Amniotic stem cell (primary cell): ENCODE measurements at regions not wholly inside any gene's neighbourhood (a gene's known extent, or its start where the extent isn't known, plus 50 kb on each side); places are given as distances from the start of the nearest gene placed in this dataset.
"Not testable (repeated sequence)": the region's sequence is repeated elsewhere in the genome, so short reads cannot be mapped to it uniquely, and the experiment has no call there.

ENCODE experiments used
- DNase-seq: peaks from one replicate; lab custom pipeline; 2025; lab: John Stamatoyannopoulos, UW

- no peak for DNase-seq
These were observed 77.3 kb downstream of the PPCDC start for GRCh38 chr15:75100679-75101078.

GRCh38 chr15:75104804-75105557 lies 81.6 kb downstream of the PPCDC start:
- peak; percentile 87 for DNase-seq

- no peak for DNase-seq
These were observed 84.1 kb downstream of the PPCDC start for GRCh38 chr15:75107516-75107907.

GRCh38 chr15:75107908-75108838 lies 84.8 kb downstream of the PPCDC start:
- peak; percentile 76 for DNase-seq

GRCh38 chr15:75109021-75109735 lies 85.8 kb downstream of the PPCDC start:
- no peak for DNase-seq

- no peak for DNase-seq
These were observed 86.3 kb downstream of the PPCDC start for GRCh38 chr15:75109736-75110130.

GRCh38 chr15:75112278-75112847 lies 89.0 kb downstream of the PPCDC start:
- DNase-seq, result no peak

GRCh38 chr15:75112848-75113492 lies 88.7 kb upstream of the C15orf39 start:
- DNase-seq, result no peak

- no peak for DNase-seq
These were observed 87.4 kb upstream of the C15orf39 start for GRCh38 chr15:75114327-75114726.

GRCh38 chr15:75114796-75115195 lies 86.9 kb upstream of the C15orf39 start:
- DNase-seq, result no peak

- DNase-seq, result not testable (repeated sequence)
These were observed 86.2 kb upstream of the C15orf39 start for GRCh38 chr15:75115411-75115913.

GRCh38 chr15:75116143-75116542 lies 85.5 kb upstream of the C15orf39 start:
- not testable (repeated sequence) for DNase-seq

- DNase-seq, result no peak
These were observed 83.7 kb upstream of the C15orf39 start for GRCh38 chr15:75117993-75118392.

- not testable (repeated sequence) for DNase-seq
These were observed 82.4 kb upstream of the C15orf39 start for GRCh38 chr15:75119312-75119711.

GRCh38 chr15:75121491-75121890 lies 80.2 kb upstream of the C15orf39 start:
- DNase-seq, result no peak

GRCh38 chr15:75123395-75123794 lies 78.3 kb upstream of the C15orf39 start:
- peak; percentile 54 for DNase-seq

- not testable (repeated sequence) for DNase-seq
These were observed 77.4 kb upstream of the C15orf39 start for GRCh38 chr15:75124278-75124677.

GRCh38 chr15:75125935-75126334 lies 75.7 kb upstream of the C15orf39 start:
- no peak for DNase-seq

- DNase-seq, result no peak
These were observed 74.7 kb upstream of the C15orf39 start for GRCh38 chr15:75126864-75127580.

GRCh38 chr15:75129788-75130187 lies 71.9 kb upstream of the C15orf39 start:
- DNase-seq, result no peak

GRCh38 chr15:75131269-75131643 lies 70.4 kb upstream of the C15orf39 start:
- DNase-seq, result no peak
